Activated CD4-positive, alpha-beta T cell treated with anti-CD3 and anti-CD28 coated beads, Interleukin-2, amount 50 U/mL, for 4 hours (primary cell): ENCODE measurements at regions not wholly inside any gene's neighbourhood (a gene's known extent, or its start where the extent isn't known, plus 50 kb on each side); places are given as distances from the start of the nearest gene placed in this dataset.
"Not testable (repeated sequence)": the region's sequence is repeated elsewhere in the genome, so short reads cannot be mapped to it uniquely, and the experiment has no call there.

Source experiments
- DNase-seq, 2 experiments: peaks; one replicate each; pipeline ENCODE4 v3.0.0-alpha.2; 2020

DNA sequence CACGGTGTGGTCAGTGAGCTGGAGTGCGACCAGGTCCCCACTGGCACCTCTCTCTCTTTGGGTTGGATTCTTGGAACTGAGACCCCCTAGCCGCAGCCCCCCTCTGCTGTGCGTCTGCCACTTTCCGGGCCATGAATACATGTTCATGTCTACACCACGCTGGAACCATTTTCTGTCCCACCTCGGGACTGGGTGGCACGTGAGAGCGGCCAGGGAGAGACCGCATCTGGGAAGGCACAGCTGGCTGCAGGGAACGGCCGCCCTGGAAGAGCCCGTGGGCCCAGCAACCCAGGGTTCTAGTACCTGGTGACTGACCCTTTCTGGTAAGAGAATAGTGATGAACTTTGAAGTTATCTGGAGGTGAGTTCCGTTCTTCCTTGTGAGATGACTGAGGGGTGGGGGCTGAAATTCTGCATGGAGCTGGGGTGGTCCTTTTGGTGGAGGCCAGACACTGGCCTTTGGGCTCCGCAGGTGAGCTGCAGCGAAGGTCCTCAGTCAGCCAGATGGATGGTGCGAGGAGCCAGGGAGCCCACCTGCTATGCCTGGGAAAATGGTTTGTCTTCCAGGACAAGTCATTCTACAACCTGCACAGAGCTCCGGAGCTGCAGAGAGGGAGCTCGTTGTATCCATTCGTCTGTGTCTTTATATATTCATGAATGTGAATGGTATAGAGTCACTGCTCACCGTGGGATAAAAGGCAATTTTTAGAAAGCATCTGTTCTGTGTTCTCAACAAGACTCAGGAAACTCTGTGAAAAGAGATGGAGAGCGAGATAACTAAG lies 223.5 kb downstream of the NDUFA10 start:
- no peak for DNase-seq

GRCh38 chr2:239800785-239801386 lies 224.3 kb downstream of the NDUFA10 start:
- no peak for DNase-seq

DNA sequence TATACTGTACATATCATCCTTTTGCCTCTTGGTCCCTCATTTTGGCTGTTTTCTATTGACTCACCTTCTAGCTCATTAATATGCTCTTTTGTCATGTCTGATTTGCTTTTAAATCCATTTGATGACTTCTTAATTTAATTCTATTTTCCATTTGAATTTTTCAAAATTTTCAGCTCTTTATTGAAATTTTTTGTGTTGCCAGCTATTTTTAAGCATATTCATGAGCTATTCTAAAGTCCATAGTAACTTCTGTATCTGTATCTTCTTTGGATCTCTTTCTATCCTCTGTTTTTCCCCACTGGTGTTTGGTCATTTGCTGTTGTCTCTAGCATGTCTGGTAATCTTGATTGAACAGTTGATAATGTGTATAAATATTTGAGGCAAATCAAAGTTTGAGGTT lies 227.8 kb downstream of the NDUFA10 start:
- no peak for DNase-seq

GRCh38 chr2:239795761-239796160 lies 229.4 kb downstream of the NDUFA10 start:
- DNase-seq = not testable (repeated sequence)

GRCh38 chr2:239793836-239794235 lies 231.3 kb downstream of the NDUFA10 start:
- no peak for DNase-seq

DNA sequence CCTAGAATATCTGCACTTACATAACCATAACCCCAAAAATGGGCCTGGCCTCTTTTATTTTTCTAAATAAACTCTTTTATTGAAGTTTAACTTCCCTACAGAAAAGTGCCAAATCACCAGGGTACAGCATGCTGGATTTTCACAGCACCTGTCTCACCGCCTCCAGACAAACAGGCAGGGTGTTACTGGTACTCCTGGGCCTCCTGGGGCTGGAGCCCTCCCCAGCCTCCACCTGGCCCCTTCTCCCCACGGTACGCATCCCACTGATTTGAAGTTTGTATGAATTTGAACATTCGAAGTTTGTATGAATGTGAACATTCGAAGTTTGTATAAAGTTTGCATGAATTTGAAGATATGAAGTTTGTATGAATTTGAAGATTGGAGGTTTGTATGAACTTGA lies 232.1 kb downstream of the NDUFA10 start:
- DNase-seq = no peak

DNA sequence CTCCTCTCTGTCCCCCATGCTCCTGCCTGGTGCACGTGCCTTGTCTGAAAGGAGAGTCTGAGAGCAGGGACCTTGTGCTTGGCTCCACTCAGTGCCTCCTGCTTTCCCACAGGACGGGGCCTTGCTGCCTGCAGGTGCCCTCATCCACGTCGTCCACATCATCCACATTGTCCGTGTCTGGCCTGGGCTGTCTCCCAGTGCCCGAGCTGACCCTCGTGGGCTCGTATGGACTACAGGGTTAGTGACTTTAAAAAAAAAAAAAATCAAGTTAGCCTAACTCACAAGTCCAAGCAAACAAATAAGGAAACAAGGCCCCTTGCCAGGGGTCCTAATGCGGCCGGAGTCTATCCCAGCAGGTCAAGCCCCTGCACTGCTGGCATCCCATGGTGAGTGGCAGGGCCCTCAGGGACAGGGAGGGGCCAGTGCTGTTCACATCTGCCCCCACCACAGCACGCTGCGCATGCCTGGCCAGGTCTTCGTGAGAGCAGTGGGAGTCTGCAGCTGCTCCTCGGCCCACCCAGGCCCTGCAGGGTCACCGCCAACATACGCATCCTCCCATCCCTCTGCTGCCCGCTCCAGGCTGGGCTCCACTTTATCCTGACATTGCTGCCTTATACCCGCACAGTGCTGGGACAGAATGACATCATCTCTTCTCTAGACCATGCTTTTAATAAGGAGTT lies 232.6 kb downstream of the NDUFA10 start:
- no peak for DNase-seq

DNA sequence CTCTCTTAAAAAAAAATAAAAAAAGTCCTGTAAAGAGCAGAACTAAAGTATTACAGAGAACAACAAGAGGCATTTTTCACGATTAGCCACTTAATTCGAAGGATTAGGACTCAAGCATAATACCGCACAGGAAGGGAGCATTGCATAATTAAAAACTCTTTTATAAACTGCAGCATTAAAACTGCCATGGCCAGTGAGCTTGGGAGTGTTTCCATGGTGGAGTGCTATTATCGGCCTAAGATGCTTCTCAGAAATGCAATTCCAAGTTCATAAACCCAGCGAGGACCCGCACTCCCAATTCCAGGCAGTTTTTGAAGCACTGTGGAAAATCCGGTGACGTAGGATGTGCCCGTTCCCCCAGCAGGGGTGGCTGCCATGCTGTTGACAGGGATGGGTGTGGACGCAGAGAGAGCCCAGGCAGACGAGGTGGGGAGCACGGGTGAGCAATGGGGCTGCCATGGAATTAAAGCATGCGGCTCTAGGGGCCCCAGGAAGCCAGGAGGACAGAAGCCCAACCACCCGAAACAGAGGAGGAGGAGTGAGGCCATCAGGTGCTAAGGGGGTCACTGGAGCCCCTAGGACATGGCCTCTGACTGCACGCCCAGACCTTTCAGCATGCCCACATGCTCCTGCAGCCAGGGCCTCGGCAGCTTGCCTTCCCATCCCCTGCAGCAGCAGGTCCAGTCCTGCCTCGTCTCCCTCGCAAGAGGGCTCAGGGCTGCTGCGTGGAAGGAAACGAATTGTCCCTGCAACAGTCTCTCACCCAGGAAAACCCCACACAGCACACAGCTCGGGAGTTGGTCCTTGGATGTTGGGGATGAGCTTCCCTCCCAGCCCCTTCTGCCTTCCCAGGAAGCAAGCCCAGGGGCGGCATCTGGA lies 233.4 kb downstream of the NDUFA10 start:
- no peak for DNase-seq

DNA sequence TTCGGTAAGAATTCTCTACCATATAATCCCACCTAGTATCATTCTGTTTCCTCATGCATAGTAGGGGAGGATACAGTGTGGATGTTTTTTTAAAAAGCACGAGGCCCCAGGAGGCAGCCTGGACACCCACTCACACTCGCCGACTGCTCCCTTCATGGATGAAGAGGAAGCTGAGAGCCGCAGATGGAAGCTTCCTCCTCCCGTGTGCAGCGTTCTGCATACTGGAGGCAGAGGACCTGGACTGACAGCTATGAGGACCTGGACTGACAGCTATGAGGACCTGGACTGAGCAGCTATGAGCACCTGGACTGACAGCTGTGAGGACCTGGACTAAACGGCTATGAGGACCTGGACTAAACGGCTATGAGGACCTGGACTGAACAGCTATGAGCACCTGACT lies 234.4 kb downstream of the NDUFA10 start:
- no peak for DNase-seq

DNA sequence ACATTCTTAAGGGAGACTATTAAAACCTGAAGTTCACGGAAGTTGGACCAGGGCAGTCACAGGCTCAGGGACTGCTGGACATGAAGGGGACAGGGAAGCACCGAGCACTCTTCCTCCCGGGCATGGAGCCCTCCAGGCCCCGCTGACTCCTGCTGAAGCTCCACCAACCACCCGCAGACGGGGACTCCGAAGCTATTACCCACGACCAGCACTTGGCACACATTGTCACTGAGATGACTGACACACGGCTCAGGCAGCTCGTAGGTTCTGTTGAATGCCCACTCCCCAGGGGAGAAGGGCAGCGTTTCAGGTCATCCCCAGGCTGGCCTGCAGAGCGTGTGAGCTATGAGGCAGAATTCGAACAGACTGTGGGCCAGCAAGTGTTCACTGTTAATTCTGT lies 234.8 kb downstream of the NDUFA10 start:
- DNase-seq = no peak

- no peak for DNase-seq
These were observed 235.4 kb downstream of the NDUFA10 start for GRCh38 chr2:239789711-239790110.

DNA sequence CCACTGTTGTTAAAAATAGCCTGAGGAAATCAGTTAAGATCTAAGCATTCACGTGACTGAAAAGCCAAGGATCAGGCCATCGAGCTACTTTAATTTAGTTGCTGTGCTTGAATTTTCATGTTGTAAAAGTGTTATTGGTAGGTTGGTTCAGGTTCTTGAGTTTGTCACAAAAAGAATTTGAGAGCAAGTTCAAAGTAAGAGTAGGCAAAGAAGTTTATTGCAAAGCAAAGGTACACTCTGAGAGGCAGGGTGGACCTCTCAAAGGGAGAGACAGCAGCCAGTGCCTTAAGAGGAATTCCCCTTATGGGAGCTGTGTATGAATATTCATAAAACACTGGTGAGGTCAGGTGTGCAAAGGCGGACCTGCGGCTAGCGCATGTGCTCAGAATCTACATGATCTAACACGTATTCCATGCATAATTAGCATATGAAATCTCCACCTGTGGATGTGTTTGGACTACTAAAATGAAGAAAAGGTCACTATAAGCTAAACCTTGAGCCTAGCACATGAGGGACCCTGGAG lies 236.5 kb downstream of the NDUFA10 start:
- no peak for DNase-seq

GRCh38 chr2:239787538-239788050 lies 237.5 kb downstream of the NDUFA10 start:
- DNase-seq = no peak

DNA sequence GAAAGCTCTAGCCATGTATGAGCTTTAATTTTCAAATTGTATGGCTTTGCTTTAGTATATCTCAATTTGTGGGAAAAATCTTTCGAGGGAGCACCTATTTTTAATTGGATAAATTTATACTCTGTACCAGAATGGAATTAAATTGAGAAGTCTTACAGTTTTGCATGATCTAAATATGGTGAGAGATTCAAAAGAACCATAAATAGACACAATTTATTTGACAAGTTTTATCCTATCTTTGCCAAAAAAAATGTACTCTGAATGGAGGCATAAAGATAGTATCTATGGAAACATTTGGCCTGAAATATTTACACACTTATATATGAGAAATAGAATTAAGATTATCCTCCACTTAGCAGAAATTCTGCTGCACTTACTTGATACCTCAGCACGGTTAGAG lies 238.4 kb downstream of the NDUFA10 start:
- no peak for DNase-seq

DNA sequence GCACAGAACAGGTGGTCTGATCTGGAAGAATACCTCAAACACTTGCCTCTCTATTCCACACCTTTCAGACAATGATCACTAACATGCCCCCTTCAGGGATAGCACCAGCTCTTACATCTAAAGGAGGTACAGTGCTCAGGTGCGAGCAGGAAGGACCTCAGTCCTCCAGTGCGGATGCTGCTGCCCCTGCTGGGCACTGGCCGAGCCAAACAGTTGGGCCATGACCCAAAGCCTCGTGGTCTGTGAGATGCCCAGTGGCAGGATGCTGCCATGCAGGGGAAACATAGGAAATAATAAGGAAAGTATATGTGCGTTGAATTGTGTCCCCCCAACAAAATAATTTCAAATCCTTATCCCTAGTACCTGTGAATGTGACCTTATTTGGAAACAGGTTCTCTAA lies 243.7 kb downstream of the NDUFA10 start:
- DNase-seq = no peak

DNA sequence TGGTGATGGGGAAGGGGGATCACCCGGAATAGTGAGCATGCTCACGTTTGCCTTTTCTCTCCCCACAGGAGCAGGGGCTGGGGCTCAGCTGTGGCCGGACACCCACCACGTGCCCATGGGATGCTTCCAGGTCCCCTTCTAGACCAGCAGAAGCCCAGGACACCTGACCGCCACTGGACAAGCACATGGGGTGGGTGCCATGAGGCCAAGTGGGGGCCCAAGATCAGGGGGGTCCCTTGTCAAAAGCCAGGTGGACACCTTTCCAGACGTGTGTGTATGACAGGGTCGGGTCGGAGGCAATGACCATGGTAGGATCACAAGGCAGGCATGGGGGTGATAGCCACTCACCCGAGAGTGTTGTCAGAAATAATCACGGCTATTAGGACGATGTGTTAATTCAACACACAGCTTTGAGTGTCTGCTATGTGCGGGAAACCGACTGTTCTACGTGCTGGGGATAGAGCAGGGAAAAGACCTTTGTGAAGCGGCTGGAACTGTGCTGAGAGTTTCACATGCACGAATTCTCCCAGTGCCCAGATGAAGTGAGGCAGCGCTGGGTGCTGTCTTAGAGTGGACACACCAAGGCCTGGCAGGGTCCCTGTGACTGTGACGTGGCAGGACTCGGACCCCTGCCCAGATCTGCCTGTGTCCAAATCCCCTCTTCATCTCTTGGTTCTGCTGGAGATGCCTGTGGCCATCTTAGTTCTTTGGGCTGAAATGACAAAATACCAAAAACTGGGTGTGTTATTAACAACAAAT lies 244.7 kb downstream of the NDUFA10 start:
- no peak for DNase-seq

DNA sequence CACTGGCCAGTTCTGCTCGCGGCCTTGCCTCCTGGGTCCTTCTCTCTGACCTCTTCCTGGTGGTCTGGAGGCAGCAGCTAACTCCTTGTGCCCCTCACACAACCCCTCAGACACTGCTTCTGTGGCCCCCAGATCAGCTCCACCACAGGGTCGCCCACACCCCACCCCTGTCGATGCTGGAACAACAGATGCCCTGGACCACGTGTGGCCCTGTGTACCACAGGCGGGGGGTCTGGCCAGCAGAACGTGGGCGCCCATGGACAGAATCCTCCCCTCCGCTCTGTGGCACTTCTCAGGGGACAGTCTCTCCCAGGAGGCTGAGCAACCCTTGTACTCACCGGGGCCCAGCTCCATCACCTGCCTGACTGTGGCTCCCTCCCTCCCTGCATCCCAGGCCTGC lies 245.6 kb downstream of the NDUFA10 start:
- no peak for DNase-seq

DNA sequence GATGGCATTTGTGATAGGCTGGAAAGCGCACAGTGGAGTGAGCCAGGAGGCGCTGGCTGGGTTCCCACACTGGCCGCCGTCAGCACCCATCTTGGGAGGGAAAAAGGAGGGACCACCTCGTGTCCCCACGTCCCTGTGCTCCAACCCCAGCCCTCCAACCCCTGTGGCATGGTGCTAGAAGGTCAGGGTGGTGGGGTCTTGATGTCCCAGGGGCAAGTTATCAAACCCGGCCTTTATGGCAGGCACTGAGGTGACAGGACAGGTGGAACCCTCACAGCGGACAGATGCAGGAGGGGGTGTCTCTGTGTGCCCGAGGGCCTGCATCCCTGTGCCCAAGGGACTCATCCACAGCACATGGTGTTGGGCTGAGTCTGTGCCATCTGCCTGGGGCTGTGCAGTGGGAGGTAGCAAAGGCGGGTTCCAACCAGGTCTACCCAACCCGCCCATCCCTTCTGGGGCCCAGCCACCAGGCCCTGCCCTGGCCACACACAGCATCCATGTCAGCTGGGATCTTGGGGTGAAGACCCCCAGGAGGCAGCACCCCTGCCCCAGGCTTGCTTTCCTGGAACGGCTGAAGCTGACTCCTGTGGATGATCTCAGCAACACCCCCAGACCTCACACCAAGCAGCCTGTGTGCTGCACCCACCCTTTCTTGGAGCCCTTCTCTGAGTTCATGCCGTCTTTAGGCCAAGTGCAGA lies 246.1 kb downstream of the NDUFA10 start:
- no peak for DNase-seq

- DNase-seq = no peak
These were observed 246.9 kb downstream of the NDUFA10 start for GRCh38 chr2:239778042-239778851.

DNA sequence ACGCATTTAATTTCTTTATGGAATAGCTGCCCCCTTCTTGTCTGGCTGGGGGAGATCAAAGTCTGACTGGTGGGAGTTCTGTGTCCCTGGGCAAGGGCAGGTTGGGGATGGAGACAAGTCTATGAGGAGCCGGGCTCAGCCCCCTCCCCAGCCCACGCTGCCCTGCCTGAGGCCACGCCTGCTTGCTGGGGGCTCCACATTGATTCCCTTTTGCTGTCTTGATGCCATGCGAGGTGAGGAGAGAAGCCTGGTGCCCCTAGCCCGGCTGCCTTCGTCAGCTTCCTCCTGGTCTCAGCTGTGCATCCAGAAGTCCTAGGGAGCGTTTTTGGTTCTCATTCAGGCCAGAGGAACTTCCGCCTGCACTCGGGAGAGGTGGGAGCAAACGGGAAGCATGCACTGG lies 247.9 kb downstream of the NDUFA10 start:
- no peak for DNase-seq
